HG02981 (cell line): ENCODE measurements at regions not wholly inside any gene's neighbourhood (a gene's known extent, or its start where the extent isn't known, plus 50 kb on each side); places are given as distances from the start of the nearest gene placed in this dataset.
"Not testable (repeated sequence)": the region's sequence is repeated elsewhere in the genome, so short reads cannot be mapped to it uniquely, and the experiment has no call there.

Experiments
- ATAC-seq: cut with Tn5 transposase; IDR thresholded peaks from one replicate; pipeline ENCODE4 v1.9.1; 2021; ENCODE audit warnings: mild to moderate bottlenecking, moderate library complexity; ENCODE audit not compliant: unreplicated experiment

- ATAC-seq, result no peak
Observed at GRCh38 chr10:90096196-90096595, 394.8 kb downstream of the KIF20B start.

DNA sequence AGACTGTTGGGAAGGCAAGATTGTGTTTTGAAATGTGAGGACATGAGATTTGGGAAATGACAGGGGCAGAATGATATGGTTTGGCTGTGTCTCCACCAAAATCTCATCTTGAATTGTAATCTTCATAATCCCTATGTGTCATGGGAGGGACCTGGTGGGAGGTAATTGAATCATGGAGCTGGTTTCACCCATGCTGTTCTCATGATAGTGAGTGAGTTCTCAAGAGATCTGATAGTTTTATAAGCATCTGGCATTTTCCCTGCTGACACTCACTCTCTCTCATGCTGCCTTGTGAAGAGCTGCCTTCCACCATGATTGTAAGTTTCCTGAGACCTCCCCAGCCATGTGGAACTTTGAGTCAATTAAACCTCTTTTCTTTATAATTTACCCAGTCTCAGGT, 406.2 kb downstream of the KIF20B start:
- ATAC-seq, result not testable (repeated sequence)

GRCh38 chr10:90111671-90112070, 410.3 kb downstream of the KIF20B start:
- no peak for ATAC-seq

DNA sequence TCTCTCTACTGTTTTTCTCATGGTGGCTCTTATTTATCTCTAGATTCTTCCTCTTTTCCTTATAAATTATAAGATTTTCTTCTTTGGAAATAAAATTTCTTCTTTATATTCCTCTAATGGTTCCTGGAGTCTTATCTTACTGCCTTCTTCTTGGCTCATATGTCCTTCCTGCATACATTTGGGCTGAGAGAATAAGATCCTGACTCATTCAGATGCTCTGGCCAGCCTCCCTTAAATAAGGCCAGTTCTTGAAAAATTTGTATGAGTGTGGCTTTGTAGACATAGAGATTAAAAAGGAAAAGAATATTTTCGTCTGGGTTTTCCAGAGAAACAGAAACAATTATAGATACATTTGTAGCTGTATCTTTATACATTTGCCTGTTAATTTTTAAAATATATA, 411.3 kb downstream of the KIF20B start:
- no peak for ATAC-seq

DNA sequence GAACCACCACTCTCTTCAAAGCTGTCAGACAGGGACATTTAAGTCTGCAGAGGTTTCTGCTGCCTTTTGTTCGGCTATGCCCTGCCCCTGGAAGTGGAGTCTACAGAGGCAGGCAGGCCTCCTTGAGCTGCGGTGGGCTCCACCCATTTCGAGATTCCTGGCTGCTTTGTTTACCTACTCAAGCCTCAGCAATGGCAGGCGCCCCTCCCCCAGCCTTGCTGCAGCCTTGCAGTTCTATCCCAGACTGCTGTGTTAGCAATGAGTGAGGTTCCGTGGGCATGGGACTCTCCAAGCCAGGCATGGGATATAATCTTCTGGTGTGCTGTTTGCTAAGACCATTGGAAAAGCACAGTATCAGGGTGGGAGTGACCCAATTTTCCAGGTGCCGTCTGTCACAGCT, 417.2 kb downstream of the KIF20B start:
- ATAC-seq, result not testable (repeated sequence)

- ATAC-seq, result not testable (repeated sequence)
Observed at GRCh38 chr10:90119631-90120280, 418.4 kb downstream of the KIF20B start.

- no peak for ATAC-seq
Observed at GRCh38 chr10:90125456-90126255, 424.3 kb downstream of the KIF20B start.

DNA sequence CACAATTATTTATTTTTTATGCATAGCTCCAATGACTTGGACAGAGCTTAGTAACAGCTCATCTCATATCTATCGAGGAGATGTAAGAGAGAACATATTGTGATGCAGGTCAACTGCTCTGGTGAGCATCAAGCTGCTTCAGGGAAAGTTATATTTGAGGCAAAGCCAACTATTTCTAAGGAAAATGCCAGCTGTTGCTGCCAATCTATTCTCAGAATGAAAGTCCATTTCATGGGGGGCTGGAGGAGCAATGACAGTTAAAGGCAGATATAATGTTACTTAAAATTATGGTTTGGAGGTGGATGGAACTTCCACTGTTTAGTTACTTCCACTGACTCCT, 424.8 kb downstream of the KIF20B start:
- no peak for ATAC-seq

DNA sequence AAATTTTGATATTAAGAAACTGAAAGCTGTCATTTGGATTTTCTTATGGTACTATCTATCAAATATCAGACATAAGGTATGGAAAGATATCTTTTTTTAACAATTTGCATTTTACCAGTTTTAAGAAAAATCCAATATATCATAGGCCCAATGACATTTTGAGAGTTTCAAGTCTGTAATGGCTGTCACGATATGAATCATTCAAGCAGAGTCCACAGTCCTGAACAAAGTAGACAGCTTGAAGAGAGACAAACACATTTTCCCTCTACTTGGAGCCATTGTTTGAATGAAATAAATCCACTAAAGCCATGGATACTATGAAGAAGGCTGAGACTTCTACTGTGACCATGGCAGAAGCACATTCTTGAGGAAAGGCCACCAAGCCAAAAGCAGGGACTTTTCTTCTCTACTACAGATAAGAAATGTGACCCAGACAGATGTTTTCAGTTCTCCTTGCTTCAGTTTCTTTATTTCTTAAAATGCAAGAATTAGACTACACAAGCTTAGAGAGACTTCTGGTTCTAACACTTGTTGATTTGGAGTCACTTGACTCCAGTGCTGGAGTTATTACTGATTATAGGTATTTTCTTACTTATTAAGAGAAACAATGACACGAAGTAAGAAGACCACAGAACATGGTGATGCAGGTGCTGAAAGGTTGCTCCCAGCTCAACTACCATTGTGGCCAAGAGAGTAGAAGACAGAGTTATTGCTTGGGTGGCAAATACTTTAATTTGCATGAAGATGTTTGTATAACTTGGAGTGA, 429.1 kb downstream of the KIF20B start:
- ATAC-seq, result no peak

DNA sequence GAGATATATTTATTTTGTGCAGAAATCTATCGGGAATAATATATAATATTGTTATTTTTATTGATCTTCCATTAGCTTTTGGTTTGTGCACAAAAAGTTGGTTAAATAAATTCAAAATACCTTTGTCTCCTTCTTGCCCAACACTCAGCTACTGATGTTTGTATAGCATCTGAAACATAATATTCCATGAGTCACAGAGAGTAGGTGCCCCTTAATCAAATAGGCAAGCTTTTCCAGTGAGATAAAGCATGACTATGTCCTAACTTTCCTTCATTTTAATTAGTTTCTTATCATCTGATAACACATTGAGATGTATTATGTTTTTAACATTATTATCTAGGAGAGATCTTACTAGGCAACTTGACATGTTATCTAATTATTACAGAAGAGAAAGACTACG, 432.2 kb downstream of the KIF20B start:
- ATAC-seq, result no peak

DNA sequence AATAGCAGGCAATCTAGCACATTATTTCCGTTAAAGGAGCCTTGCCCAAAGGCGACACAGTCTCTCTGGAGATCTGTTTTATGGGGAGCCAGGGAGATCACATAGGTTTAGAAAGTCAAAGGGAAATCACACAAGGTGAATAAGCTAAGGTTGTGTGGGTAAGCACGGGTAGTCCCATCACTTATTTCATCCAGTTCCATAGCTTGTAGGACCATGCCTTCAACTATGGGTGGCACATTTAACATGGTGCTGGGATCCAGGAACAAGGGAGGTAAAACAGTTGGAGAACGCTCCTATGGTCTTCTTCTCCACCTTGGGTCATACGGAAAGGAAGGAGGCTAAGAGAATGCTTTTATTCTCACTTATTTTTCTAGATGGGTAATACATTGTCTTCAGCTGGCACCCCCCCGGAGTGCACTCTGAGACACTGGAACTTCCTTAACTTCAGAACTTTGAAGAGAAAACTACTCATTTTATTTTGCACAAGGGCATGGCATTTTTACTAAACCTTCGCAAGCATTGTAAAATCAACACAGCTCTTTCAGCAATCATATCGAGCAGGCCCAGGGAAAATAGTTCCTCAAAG, 435.4 kb downstream of the KIF20B start:
- no peak for ATAC-seq

- ATAC-seq, result no peak
Observed at GRCh38 chr10:90138844-90139243, 437.5 kb downstream of the KIF20B start.

DNA sequence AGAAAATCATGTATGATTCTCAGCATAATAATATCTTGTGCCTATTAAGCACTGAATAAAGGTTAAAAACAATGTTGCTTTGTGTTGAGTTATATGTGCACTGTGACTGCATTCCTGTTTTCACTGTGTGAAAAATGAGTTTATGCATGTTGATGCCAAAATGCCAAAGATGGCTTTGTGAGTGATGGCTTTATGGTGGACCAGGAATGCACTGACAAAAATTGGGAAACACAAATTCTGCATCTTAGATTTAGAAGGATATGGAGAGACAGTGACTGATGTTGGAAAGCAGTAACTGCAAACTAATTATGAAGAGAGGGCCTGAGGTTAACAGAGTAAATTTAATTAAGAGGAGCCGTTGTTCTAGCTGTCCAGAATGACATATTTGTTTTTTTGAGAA, 440.4 kb downstream of the KIF20B start:
- no peak for ATAC-seq

DNA sequence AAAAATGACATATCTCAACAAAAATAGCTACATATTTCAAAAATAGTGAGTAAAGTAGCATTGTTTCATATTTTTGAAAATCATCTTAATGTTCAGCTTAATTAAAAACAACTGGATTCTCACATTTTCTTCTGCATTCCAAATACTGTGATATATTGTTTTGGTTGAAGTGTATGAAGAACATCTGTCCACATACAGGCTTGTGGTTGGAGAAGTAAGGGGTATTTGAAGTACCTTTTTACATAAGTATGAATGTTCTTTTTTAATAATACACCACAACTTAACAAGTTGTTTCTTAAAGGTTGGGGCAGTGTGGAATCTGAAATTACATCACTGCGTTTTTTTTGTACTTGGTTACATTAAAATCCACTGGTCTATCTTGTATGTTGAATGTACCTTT, 442.5 kb downstream of the KIF20B start:
- no peak for ATAC-seq

- no peak for ATAC-seq
Observed at GRCh38 chr10:90148116-90148855, 446.9 kb downstream of the KIF20B start.

- no peak for ATAC-seq
Observed at GRCh38 chr10:90149563-90149962, 448.2 kb downstream of the KIF20B start.

- ATAC-seq, result no peak
Observed at GRCh38 chr10:90162271-90162853, 461.0 kb downstream of the KIF20B start.

DNA sequence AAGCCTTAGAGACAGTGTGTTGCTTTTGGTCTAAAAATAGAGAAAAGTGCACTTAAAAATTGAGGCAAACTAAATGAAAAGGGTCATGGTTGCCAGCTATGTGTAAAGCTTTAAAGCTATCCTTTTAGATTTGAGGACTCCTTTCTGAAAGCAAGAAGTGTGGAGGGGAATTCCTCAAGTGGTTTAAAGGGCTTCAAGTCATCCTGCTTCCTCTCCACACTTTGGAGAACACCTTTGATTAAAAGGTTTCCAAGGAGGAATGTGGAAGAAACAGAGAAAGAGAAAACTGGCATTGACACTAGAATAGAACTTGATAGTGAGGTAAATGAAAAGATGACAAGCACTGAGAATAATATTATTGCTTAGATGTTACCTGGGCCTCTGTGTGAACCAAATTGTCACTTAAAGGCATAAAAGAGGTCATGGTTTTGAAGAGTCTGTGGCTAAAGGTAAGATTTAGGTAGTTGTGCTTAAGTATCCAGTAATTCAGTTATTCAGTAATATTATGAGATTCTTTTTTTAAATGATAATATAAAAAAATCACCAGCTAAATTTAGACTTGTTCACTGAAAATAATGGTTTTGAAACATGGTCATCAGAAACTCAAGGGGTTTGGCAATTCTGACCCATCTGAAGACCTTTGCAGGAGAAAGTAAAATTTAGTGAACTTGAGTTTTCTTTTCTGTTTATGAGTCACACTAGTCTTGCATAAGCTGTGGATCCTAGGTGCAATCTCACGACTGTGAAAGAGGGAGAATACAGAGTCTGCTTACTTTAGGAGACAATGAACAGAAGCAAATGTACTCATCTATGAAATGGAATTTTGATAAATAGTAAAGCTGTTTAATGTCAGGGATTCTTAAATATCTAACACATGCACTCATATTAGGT, 466.0 kb downstream of the KIF20B start:
- ATAC-seq, result peak; percentile 57

DNA sequence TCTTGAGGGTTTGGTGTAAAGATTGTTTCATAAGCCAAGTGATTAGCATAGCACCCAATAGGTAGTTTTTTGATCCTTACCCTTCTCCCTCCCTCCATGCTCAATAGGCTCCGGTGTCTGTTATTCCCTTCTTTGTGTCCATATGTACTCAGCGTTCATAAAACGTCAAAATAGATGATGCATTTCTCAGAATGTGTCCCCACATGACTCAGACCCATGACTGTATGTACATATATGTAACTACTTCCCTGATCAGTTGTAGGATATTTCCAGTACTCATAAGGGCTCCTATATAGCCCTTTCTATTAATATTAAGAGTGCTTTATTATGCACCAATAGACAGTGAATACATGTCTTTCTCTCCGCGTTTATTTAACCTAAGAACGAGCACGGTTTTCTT, 466.9 kb downstream of the KIF20B start:
- ATAC-seq, result no peak
